ENCODE measurements at regions not wholly inside any gene's neighbourhood (a gene's known extent, or its start where the extent isn't known, plus 50 kb on each side); places are given as distances from the start of the nearest gene placed in this dataset.

- no peak for TF ChIP-seq CTCF (IDR thresholded peaks at IDR 0.05; ENCODE audit: extremely low read depth, insufficient read depth, missing control alignments)
- DNase-seq (ENCODE audit: low spot score), result no peak
- in situ Hi-C loops (cut with MboI; ENCODE audit: low pct_unique_long_range_greater_than_20kb, low sequenced_read_pairs, unreplicated experiment), result no loop called here
Observed at GRCh38 chr12:97229004-97229403, 233.6 kb upstream of the RMST start.

GRCh38 chr12:97235102-97235501 is 227.5 kb upstream of the RMST start:
- no peak for DNase-seq (ENCODE audit: low spot score)
- in situ Hi-C loops (cut with MboI; ENCODE audit: low pct_unique_long_range_greater_than_20kb, low sequenced_read_pairs, unreplicated experiment), result no loop called here
- no peak for TF ChIP-seq CTCF (IDR thresholded peaks at IDR 0.05; ENCODE audit: extremely low read depth, insufficient read depth, missing control alignments)

- in situ Hi-C loops (cut with MboI; ENCODE audit: low pct_unique_long_range_greater_than_20kb, low sequenced_read_pairs, unreplicated experiment), result no loop called here
Observed at GRCh38 chr12:97246368-97246767, 216.2 kb upstream of the RMST start.

GRCh38 chr12:97250483-97250882 is 212.1 kb upstream of the RMST start:
- TF ChIP-seq CTCF (IDR thresholded peaks at IDR 0.05; ENCODE audit: extremely low read depth, insufficient read depth, missing control alignments), result no peak
- DNase-seq (ENCODE audit: low spot score), result no peak
- in situ Hi-C loops (cut with MboI; ENCODE audit: low pct_unique_long_range_greater_than_20kb, low sequenced_read_pairs, unreplicated experiment), result no loop called here

More at GRCh38 chr12:97246368-97246767, 216.2 kb upstream of the RMST start:
- no peak for DNase-seq (ENCODE audit: low spot score)
- no peak for TF ChIP-seq CTCF (IDR thresholded peaks at IDR 0.05; ENCODE audit: extremely low read depth, insufficient read depth, missing control alignments)

GRCh38 chr12:97257726-97258125 is 204.9 kb upstream of the RMST start:
- in situ Hi-C loops (cut with MboI; ENCODE audit: low pct_unique_long_range_greater_than_20kb, low sequenced_read_pairs, unreplicated experiment), result no loop called here
- DNase-seq (ENCODE audit: low spot score), result no peak

DNA sequence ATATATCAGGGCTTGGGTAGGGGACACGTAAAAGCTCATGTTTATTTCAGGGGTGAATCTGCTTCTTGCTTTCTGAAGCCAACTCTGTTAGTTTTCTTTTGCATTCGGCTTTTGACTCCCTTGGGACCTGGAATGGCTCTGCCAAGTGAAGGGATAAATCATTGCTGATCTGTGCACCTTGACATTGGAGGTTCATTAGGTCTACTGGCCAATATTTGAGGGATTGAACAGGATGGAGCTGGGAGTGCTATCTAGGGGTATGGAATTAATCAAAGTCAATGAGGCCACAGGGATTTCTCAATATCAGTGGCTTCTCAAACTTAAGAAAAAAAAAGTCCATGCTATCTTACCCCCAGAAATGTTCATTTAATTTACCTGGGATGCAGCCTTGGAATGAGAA is 203.5 kb upstream of the RMST start:
- no peak for TF ChIP-seq CTCF (IDR thresholded peaks at IDR 0.05; ENCODE audit: extremely low read depth, insufficient read depth, missing control alignments)
- no peak for DNase-seq (ENCODE audit: low spot score)
- in situ Hi-C loops (cut with MboI; ENCODE audit: low pct_unique_long_range_greater_than_20kb, low sequenced_read_pairs, unreplicated experiment), result no loop called here

More at GRCh38 chr12:97257726-97258125, 204.9 kb upstream of the RMST start:
- TF ChIP-seq CTCF (IDR thresholded peaks at IDR 0.05; ENCODE audit: extremely low read depth, insufficient read depth, missing control alignments), result no peak

- no peak for TF ChIP-seq CTCF (IDR thresholded peaks at IDR 0.05; ENCODE audit: extremely low read depth, insufficient read depth, missing control alignments)
- in situ Hi-C loops (cut with MboI; ENCODE audit: low pct_unique_long_range_greater_than_20kb, low sequenced_read_pairs, unreplicated experiment), result no loop called here
- no peak for DNase-seq (ENCODE audit: low spot score)
Observed at GRCh38 chr12:97260786-97261185, 201.8 kb upstream of the RMST start.
